GM23338 (cell line): ENCODE measurements at regions not wholly inside any gene's neighbourhood (a gene's known extent, or its start where the extent isn't known, plus 50 kb on each side); places are given as distances from the start of the nearest gene placed in this dataset.

Source experiments
- ATAC-seq: fragments of 200-7000 bp; cut with Tn5 transposase; 3 replicates; pipeline ENCODE4 v1.9.1; 2020
- DNase-seq: peaks from one replicate; pipeline ENCODE4 v3.0.0-alpha.2; 2015; ENCODE audit warnings: low spot score
- H2AFZ ChIP-seq: fragments of 200-600 bp; sonication (generic); 2 replicates; pipeline ENCODE4 v1.8.0; 2016; ENCODE audit warnings: antibody characterized with exemption, mild to moderate bottlenecking, moderate library complexity
- H3F3A ChIP-seq: fragments of 200-600 bp; sonication (generic); replicated peaks from 2 replicates; pipeline ENCODE4 v1.8.0; 2017; ENCODE audit warnings: antibody characterized with exemption, mixed run types, low read depth
- H3K27ac ChIP-seq: fragments of 200-600 bp; sonication (generic); 2 replicates; pipeline ENCODE4 v1.6.1; 2016; ENCODE audit warnings: low read depth
- H3K27me3 ChIP-seq: fragments of 200-600 bp; sonication (generic); 2 replicates; pipeline ENCODE4 v1.8.0; 2016; ENCODE audit warnings: mild to moderate bottlenecking, mixed run types, moderate library complexity; ENCODE audit not compliant: insufficient read depth
- H3K36me3 ChIP-seq: fragments of 200-600 bp; sonication (generic); 2 replicates; pipeline ENCODE4 v1.8.0; 2016; ENCODE audit warnings: mild to moderate bottlenecking; ENCODE audit not compliant: insufficient read depth
- H3K4me1 ChIP-seq: fragments of 200-600 bp; sonication (generic); 2 replicates; pipeline ENCODE4 v1.8.0; 2016; ENCODE audit warnings: mild to moderate bottlenecking, moderate library complexity; ENCODE audit not compliant: insufficient read depth
- H3K4me2 ChIP-seq: fragments of 200-600 bp; sonication (generic); 2 replicates; pipeline ENCODE4 v1.7.1; 2017; ENCODE audit warnings: mixed run types
- H3K4me3 ChIP-seq: fragments of 200-600 bp; sonication (generic); 2 replicates; pipeline ENCODE4 v1.6.1; 2016; ENCODE audit warnings: mixed run types
- H3K79me2 ChIP-seq: fragments of 200-600 bp; sonication (generic); replicated peaks from 2 replicates; pipeline ENCODE4 v1.8.0; 2017; ENCODE audit warnings: mild to moderate bottlenecking; ENCODE audit not compliant: insufficient read depth
- H3K9me2 ChIP-seq: fragments of 200-600 bp; sonication (generic); 2 replicates; pipeline ENCODE4 v1.8.0; 2017; ENCODE audit not compliant: insufficient read depth
- H4K20me1 ChIP-seq: fragments of 200-600 bp; sonication (generic); replicated peaks from 2 replicates; pipeline ENCODE4 v1.8.0; 2017; ENCODE audit warnings: mild to moderate bottlenecking; ENCODE audit not compliant: insufficient read depth
- H3K27ac Mint-ChIP-seq: 2 replicates; pipeline ENCODE4 v1.8.0; 2020; ENCODE audit warnings: inconsistent platforms, mild to moderate bottlenecking, moderate library complexity, mixed read lengths
- H3K27me3 Mint-ChIP-seq: 3 replicates; pipeline ENCODE4 v1.8.0; 2022; ENCODE audit warnings: low read depth, mild to moderate bottlenecking, moderate library complexity, mixed read lengths, inconsistent platforms; ENCODE audit not compliant: insufficient read depth, poor library complexity
- H3K36me3 Mint-ChIP-seq: 3 replicates; pipeline ENCODE4 v1.8.0; 2021; ENCODE audit warnings: low read depth, mild to moderate bottlenecking, inconsistent platforms, moderate library complexity, mixed read lengths
- H3K4me1 Mint-ChIP-seq: 3 replicates; pipeline ENCODE4 v1.8.0; 2020; ENCODE audit warnings: mild to moderate bottlenecking, inconsistent platforms, mixed read lengths
- H3K4me3 Mint-ChIP-seq: 3 replicates; pipeline ENCODE4 v1.8.0; 2021; ENCODE audit warnings: moderate library complexity, mild to moderate bottlenecking, inconsistent platforms, mixed read lengths
- H3K9me3 Mint-ChIP-seq: 3 replicates; pipeline ENCODE4 v1.8.0; 2020; ENCODE audit warnings: moderate library complexity, mild to moderate bottlenecking, inconsistent platforms, mixed read lengths
- CTCF ChIP-seq, 2 experiments: fragments of 200-600 bp in 1 of 2; sonication (generic) in 1 of 2; conservative IDR thresholded peaks; 2 replicates each; pipeline versions ENCODE4 v1.5.1 to v1.6.1; 2016 to 2017; ENCODE audit warnings: antibody characterized with exemption in 2 of 2, low read depth in 2 of 2, mild to moderate bottlenecking in 2 of 2, moderate library complexity in 1 of 2
- ETS1 ChIP-seq: IDR thresholded peaks from 2 replicates; pipeline ENCODE4 v1.6.1; 2016; ENCODE audit warnings: antibody characterized with exemption
- EZH2phosphoT487 ChIP-seq: fragments of 200-600 bp; sonication (generic); IDR thresholded peaks from one replicate; pipeline ENCODE4 v1.8.1; 2018; ENCODE audit warnings: antibody characterized with exemption; ENCODE audit not compliant: unreplicated experiment
- JUNB ChIP-seq: IDR thresholded peaks from one replicate; pipeline ENCODE4 v1.6.1; 2016; ENCODE audit warnings: antibody characterized with exemption; ENCODE audit not compliant: unreplicated experiment
- NANOG ChIP-seq: IDR thresholded peaks from 2 replicates; pipeline ENCODE4 v1.6.1; 2016; ENCODE audit warnings: antibody characterized with exemption, borderline replicate concordance
- STAT1 ChIP-seq: IDR thresholded peaks from one replicate; pipeline ENCODE4 v1.6.1; 2016; ENCODE audit warnings: antibody characterized with exemption; ENCODE audit not compliant: unreplicated experiment
- ZNF114 ChIP-seq: fragments of 250-450 bp; sonication (Bioruptor Pico); IDR thresholded peaks from 2 replicates; pipeline ENCODE4 v1.5.0; 2020; ENCODE audit warnings: mild to moderate bottlenecking, moderate library complexity
- ZNF462 ChIP-seq: fragments of 250-450 bp; sonication (Bioruptor Pico); IDR thresholded peaks from 2 replicates; pipeline ENCODE4 v1.5.0; 2020; ENCODE audit warnings: mild to moderate bottlenecking, moderate library complexity
- TF ChIP-seq, protein P1 (sequence below): IDR thresholded peaks from one replicate; pipeline ENCODE4 v1.6.1; 2018; ENCODE audit warnings: antibody characterized with exemption; ENCODE audit not compliant: unreplicated experiment

DNA sequence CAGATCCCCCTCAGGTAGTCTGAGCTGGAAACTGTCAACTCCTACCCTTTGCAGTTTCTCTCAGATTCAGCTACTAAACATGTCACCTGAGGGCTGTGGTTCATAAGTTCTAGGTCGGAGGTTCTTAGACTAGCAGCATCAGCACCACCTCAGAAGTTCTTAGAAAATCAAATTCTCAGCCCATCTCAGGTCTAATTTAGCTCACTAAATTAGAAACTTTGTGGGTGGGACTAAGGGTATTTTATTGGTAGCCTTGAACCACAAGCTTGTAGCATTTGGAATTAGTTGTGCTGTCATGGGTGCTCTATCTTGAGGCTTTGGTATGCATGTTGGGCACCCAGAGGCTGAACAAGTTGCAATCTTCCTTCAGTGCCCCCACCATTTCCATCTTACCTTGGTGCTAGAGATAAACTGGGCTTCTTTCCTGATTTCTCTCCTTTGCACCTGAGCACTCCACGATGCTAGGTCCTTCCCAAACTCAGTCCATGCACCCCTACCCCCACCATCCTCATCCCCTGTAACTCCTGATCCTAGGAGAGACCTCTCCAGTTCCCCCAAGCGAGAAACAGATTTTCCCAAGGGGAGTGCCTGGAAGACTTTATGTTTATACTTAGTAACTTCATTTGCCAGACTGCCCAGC lies 54.2 kb downstream of the S1PR1 start:
- Mint-ChIP-seq H3K9me3 (no peaks in the 10 kb centered on the region), H3K27me3 (peaks cover 3% of the 10 kb centered on the region), H3K4me1 (peaks cover 27% of the 10 kb centered on the region), H3K36me3 (no peaks in the 10 kb centered on the region), H3K4me3 (no peak overlapping the region), H3K27ac (peak overlapping the region; percentile 2; the same call in 1 of the 2 replicates)
- Histone ChIP-seq H3K36me3 (no peaks in the 10 kb centered on the region), H4K20me1 (no peaks in the 10 kb centered on the region), H3K4me3 (no peak overlapping the region), H3K4me1 (peaks cover 8% of the 10 kb centered on the region), H3K4me2 (no peak overlapping the region), H3K9me2 (no peaks in the 10 kb centered on the region), H3K27me3 (no peaks in the 10 kb centered on the region), H2AFZ (peak overlapping the region; percentile 93), H3K79me2 (no peaks in the 10 kb centered on the region), H3K27ac (no peak overlapping the region), H3F3A (no peaks in the 10 kb centered on the region)
- ATAC-seq (no peak), DNase-seq (no peak)
- TF ChIP-seq NANOG (no peak), STAT1 (no peak), CTCF (conservative IDR thresholded peaks at IDR 0.05; ENCODE audit: low read depth in 2 of 2) (no peak), ETS1 (no peak), JUNB (no peak), ZNF114 (CRISPR knock-in tag) (no peak), ZNF462 (CRISPR knock-in tag) (no peak), EZH2phosphoT487 (no peak)
- TF ChIP-seq, protein P1, sequence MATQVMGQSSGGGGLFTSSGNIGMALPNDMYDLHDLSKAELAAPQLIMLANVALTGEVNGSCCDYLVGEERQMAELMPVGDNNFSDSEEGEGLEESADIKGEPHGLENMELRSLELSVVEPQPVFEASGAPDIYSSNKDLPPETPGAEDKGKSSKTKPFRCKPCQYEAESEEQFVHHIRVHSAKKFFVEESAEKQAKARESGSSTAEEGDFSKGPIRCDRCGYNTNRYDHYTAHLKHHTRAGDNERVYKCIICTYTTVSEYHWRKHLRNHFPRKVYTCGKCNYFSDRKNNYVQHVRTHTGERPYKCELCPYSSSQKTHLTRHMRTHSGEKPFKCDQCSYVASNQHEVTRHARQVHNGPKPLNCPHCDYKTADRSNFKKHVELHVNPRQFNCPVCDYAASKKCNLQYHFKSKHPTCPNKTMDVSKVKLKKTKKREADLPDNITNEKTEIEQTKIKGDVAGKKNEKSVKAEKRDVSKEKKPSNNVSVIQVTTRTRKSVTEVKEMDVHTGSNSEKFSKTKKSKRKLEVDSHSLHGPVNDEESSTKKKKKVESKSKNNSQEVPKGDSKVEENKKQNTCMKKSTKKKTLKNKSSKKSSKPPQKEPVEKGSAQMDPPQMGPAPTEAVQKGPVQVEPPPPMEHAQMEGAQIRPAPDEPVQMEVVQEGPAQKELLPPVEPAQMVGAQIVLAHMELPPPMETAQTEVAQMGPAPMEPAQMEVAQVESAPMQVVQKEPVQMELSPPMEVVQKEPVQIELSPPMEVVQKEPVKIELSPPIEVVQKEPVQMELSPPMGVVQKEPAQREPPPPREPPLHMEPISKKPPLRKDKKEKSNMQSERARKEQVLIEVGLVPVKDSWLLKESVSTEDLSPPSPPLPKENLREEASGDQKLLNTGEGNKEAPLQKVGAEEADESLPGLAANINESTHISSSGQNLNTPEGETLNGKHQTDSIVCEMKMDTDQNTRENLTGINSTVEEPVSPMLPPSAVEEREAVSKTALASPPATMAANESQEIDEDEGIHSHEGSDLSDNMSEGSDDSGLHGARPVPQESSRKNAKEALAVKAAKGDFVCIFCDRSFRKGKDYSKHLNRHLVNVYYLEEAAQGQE, result no peak
